ENCODE measurements at regions not wholly inside any gene's neighbourhood (a gene's known extent, or its start where the extent isn't known, plus 50 kb on each side); places are given as distances from the start of the nearest gene placed in this dataset.

DNA sequence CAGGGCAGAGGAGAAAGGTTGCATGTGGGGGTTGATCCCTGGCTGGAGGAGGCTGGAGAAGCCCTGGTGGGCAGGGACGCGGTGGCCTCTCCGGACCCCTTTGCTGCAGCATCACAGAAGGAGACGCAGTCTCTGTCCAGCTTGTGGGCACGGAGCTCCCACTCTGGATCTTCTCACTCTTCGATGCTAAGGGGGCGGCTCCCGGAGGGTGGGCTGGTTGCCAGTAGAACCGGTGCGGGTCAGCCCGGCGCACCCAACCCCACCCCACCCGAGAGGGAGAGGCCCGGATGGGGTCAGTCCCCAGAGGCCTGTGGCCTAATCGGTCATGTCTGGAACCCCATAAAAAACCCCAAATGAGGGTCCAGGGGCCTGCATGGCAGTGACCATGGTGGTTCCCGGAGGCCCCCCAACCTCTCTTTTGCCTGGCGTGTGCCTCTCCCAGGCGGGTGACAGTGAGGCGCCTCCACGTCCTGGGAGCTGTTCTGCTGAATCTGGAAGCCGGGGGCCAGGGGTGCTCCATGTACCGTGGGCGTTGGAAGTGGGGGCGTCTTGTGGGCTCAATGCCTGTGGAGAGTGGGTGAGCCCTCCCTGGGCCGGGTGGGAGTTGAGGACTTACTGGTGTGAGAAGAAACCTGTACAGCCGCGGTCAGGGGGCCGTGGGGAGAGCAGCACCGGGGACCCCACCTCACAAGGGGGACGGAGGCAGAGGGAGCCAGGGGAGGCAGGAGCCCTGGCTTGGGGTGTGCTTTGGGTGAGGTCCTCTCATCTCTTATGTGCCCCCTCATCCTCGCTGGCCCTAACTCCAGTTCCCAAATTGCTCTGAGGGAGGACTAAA, 79.6 kb downstream of the RTP5 start:
- TF ChIP-seq, protein P1, sequence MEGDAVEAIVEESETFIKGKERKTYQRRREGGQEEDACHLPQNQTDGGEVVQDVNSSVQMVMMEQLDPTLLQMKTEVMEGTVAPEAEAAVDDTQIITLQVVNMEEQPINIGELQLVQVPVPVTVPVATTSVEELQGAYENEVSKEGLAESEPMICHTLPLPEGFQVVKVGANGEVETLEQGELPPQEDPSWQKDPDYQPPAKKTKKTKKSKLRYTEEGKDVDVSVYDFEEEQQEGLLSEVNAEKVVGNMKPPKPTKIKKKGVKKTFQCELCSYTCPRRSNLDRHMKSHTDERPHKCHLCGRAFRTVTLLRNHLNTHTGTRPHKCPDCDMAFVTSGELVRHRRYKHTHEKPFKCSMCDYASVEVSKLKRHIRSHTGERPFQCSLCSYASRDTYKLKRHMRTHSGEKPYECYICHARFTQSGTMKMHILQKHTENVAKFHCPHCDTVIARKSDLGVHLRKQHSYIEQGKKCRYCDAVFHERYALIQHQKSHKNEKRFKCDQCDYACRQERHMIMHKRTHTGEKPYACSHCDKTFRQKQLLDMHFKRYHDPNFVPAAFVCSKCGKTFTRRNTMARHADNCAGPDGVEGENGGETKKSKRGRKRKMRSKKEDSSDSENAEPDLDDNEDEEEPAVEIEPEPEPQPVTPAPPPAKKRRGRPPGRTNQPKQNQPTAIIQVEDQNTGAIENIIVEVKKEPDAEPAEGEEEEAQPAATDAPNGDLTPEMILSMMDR (IDR thresholded peaks at IDR 0.05), result no peak
- TF ChIP-seq POLR2A (IDR thresholded peaks at IDR 0.05) (no peak), EP300 (IDR thresholded peaks at IDR 0.05) (no peak), POLR2AphosphoS5 (IDR thresholded peaks at IDR 0.05) (no peak)

Measured in suprapubic skin (tissue), 4 donors.